Fibroblast of skin of scalp (primary cell): ENCODE measurements at regions not wholly inside any gene's neighbourhood (a gene's known extent, or its start where the extent isn't known, plus 50 kb on each side); places are given as distances from the start of the nearest gene placed in this dataset.
"Not testable (repeated sequence)": the region's sequence is repeated elsewhere in the genome, so short reads cannot be mapped to it uniquely, and the experiment has no call there.

Source experiments
- DNase-seq: peaks from one replicate; pipeline ENCODE4 v3.0.0-alpha.2; 2013

GRCh38 chr7:102047-102711 is 90.2 kb upstream of the FAM20C start:
- no peak for DNase-seq

DNA sequence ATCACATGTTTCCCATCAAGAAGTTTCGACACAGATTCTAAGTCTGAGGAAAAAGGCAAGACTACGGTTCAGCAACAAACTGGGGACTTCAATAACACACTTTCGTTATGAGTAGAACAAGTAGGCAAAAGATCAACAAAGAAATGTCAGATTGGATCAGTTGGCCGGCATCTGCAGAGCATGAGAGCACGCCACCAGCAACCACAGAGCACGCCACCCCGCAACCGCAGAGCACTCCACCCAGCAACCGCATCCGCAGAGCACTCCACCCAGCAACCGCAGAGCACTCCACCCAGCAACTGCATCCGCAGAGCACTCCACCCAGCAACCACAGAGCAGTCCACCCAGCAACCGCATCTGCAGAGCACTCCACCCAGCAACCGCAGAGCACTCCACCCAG is 89.7 kb upstream of the FAM20C start:
- DNase-seq, result peak; percentile 10

- not testable (repeated sequence) for DNase-seq
These were observed 88.4 kb upstream of the FAM20C start for GRCh38 chr7:103981-104380.

GRCh38 chr7:105002-105401 is 87.4 kb upstream of the FAM20C start:
- no peak for DNase-seq

- DNase-seq, result no peak
These were observed 86.0 kb upstream of the FAM20C start for GRCh38 chr7:106356-106755.

GRCh38 chr7:107233-107632 is 85.1 kb upstream of the FAM20C start:
- no peak for DNase-seq

DNA sequence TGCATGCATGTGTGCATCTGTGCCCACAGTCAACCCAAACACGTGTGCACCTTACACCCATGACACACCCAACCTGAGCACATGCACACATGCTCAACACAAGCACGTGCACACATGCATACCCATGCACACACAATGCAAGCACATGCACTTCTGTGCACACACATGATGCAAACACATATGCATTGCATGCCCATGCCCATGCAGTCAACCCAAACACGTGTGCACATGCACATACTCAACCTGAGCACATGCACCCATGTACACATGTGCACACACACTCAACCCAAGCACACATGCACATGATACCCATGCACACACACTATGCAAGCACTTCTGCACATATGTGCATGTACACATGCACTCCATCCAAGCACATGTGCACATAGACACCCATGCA is 84.5 kb upstream of the FAM20C start:
- no peak for DNase-seq

DNA sequence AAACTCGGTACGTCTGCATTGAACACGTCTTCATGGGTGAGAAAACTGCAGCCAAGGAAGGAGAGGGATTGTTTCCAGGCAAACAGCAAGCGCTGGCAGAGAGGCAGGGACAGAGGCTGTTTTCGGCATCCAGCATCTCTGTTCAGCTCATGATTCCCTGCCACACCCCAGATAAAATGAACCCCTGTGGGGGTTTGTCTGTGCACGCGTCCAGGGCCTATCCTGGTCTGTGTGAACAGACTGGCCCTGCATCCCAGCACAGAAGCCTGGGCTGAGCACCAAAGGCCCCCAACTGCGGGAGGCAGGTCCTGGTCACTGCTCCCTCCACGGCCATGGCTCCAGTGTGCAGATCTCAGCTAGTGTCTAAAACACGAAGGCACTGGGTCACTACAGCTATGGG is 83.3 kb upstream of the FAM20C start:
- DNase-seq, result no peak

GRCh38 chr7:109898-110556 is 82.3 kb upstream of the FAM20C start:
- no peak for DNase-seq

GRCh38 chr7:110557-111232 is 81.7 kb upstream of the FAM20C start:
- DNase-seq, result no peak

- DNase-seq, result no peak
These were observed 80.8 kb upstream of the FAM20C start for GRCh38 chr7:111591-111990.

DNA sequence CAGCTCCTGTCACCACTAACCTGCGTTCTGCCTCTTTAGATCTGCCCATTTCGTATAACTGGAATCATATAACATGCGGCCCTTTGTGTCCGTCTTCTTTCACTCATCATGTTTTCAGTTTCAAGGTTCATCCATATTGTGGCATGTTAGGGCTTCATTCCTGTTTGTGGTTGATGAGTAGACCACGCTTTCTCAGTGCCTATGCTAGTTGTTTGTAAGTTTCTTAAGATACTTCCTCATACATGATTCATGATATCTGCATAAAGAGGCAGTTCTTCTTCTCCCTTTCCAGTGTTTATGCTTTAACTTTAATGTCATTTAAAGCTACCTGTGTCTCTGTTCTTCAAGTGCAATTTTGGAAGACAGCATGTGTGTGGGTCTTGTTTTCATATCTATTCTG is 79.5 kb upstream of the FAM20C start:
- DNase-seq, result no peak

DNA sequence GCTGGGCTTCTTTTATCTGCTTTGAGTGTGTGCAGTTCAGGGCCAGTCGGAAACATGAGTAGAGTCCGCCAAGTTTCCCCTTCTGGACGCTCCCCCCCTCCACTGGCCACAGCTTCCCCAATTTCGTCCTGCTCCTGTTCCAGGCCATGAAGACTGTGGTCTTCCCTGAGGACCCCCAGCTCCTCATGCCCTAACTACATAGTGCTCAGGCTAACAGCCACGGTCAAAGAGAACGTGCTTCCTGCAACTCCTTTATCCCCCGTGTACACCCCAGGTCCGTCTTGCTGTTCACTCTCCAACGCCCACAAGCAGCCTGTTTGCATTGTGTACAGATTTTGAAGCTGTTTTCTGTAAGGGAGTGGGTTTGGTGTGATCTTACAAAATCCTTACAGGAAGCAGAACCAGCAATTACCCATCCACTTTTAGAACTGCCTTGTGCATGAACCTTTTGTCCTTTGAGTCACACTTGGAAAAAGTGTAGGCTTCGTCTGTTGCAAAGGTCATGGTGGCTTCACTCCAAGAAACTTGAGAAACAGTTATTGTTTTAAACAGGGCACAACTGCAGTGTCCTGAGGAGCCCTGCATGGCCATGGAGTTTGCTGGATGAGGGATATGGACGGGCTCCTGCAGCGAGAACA is 77.0 kb upstream of the FAM20C start:
- no peak for DNase-seq

DNA sequence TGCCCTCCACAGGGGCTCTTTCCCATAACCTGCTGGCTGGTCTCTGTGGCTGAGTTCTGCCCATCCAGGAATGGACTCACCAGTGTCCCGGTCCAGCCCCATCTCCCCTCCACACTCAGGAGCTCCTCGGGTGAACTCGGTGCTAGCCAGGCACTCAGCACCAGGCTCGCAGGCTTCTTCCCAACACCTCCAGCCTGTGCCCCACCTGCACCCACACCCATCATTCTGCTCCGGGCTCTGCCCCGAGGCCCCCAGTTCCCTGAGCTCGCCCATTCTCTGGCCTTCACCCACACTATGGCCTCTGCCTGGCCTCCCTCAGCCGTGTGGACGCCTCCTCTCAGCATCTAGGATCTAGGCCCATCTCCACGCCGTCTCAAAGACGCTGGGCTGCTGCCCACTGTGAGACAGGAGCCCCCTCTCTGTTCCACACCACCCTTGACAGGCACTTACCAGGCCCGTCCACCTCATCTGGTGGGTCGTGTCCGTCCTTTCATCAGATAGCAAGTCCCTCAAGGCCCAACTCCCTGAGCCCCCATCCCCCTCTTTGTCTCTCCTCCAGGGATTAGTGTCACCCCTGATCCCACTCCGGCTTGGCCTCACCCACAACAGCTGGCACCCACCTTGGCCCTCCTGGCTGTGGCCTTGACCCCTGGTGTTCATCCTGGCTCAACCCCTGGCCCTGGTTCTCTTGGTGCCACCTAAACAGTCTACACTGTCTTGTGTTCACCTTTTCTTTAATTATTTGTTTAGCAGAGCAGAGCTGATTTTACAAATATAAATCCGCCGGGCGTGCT is 76.0 kb upstream of the FAM20C start:
- no peak for DNase-seq

DNA sequence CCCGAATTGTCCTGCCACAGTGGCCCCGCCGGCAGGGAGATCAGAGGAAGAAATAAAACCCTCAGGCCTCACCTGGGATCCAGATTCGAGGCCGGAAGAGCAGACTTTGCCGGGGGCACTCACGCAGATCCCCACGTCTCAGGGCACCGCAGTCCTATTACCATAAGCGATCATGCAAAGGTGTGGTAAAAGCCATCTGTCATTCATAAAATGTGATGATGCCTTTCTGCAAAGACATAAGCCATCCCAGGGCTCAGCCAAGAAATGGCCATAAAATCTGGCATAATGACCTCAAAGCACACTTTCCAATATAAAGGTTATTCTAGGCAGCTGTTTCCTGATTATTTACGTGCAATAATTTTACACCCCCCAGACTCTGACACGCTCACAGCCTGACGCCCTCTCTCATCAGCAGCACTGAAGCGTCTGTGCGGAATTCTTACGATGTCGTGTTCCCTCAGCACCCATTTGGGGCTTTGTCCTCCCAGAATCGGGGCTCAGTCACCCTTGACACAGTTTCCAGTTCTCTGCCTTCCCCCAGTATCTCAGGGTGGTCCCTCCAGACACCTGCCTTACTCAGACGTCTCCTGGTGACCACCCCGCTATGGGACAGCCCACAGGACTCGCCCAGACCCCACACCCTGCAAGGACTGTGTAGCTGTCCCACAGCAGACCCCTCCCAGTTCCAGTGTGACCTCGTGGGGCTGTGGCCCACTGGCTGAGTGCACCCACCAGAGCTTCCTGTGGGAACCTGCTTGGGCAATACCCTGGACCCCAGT is 74.3 kb upstream of the FAM20C start:
- DNase-seq, result no peak

DNA sequence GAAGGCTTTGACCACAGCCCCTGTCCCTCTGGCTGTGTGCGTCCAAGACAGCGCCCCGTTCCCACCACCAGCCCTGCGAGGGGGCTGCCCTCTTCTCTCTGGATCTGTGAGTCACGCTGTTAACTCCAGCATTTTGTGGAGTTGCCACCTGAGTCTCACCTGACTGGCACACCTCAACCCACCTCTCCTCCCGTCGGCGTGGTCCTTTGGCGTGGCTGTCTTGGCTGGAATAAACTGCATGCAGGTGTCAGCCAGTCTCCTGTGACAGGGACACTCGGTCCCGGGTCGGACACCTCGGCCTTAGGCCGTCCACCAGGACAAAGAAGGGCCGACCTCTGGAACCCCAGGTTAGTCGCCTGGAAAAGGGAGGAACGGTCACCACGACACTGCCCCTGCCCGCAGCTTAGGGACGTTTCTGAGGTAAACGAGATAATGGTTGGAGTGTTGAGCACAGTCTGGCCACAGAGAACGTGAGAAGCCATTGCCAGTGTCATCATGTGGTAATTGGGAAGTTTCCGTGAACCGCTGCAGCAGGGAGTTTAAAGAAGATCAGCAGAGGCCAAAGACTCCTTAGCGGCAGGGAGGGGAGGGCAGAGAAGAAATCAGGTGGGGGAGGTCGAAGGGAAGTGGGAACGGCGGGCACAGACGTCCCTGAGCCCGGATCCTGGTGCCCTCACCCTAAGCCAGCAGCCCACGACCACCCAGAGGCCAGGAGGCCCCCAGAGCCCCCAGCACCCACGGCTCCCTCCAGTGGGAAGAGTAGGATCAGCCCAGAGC is 73.6 kb upstream of the FAM20C start:
- DNase-seq, result no peak

DNA sequence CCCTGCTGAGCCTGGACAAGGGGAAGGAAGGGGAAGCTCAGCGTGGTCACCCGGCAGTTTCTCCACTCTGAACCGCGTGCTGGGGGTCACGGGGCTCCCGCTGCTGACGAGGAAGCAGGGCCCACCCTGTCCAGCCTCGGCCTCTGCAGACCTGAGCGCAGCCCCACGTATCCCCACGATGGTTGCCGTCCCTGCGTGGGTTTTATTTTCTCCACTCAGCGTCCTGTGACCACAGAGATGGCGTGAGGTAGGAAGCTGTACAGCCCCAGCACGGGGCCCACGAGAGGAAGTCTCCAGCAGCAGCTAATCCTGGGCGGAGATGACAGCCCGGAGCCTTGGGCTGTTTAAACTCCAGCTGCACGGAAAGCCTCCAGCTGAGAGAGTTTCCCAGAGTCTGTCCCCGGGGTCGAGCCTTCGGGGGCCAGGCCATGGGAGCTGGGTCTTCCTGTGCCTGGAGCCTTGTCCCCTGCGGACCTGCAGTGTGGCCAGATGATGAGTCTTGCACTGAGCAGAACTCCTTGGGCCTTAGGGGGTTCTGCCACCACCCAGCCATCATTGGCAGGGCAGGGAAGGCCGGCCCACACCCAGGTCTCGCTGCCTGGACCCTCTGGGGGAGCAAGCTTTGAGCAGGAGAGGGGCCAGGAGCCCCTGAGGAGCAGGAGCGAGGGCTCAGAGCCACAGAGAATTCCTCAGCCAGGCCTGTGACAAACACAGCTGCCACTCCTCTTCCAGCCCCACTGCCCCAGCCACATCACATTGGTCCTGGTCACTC is 72.8 kb upstream of the FAM20C start:
- peak; percentile 21 for DNase-seq

DNA sequence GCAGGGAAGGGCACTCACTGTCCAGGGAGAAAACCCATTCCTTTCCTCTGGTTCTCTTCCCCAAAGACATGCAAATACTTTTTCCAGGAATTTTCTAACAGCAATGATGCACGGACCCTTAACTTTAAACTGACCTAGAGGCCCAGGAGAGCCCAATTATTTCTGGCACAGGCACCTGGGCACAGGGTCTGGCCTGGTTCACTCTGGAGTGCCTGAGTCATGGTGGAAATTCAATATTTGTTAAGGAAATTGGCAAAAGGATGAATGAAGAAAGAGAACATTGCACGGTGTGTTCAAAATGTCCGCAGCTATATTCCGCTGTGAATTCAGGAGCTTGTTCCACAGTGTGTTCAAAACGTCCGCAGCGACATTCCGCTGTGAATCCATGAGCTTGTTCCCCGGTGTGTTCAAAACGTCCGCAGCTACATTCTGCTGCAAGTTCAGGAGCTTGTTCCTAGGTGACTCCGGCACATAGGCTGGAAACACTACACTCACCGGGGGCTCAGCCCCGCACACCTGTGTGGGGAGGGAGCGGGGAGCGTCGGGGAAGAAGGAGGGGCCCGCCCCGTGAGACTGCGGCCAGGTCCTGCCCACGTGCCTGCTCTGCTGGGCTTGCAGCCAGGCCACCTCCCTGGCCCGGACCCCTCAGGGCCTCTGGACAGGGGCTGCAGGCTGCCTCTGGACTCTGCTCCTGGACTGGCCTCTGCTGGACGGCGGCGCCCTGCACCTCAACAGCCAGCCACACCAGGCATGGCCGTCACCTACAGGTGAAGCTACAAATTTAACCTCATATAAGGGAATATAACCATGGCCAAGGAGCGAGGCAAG is 72.0 kb upstream of the FAM20C start:
- no peak for DNase-seq
